IMR-90 (cell line): ENCODE measurements at regions not wholly inside any gene's neighbourhood (a gene's known extent, or its start where the extent isn't known, plus 50 kb on each side); places are given as distances from the start of the nearest gene placed in this dataset.

Experiments used
- ATAC-seq: fragments of 200-7000 bp; cut with Tn5 transposase; 2 replicates; pipeline ENCODE4 v1.9.1; 2020; ENCODE audit warnings: low read depth, mild to moderate bottlenecking, moderate library complexity
- BruUV-seq: library from RNA; stranded (reverse); fragments of 400-500 nt; replicated peaks from 2 replicates; lab custom pipeline; 2021; lab: Mats Ljungman, UMichigan
- CTCF ChIA-PET: fragments of 300-600 bp; formaldehyde crosslinking; extraction: SDS; loops from one replicate; lab custom pipeline; 2021; ENCODE audit warnings: antibody characterized with exemption; lab: Yijun Ruan, JAX
- POLR2A ChIA-PET: fragments of 300-600 bp; sonication (Branson Sonifier 250); formaldehyde crosslinking; loops from one replicate; lab custom pipeline; 2022; ENCODE audit warnings: antibody characterized with exemption; ENCODE audit not compliant: unreplicated experiment; lab: Charles Lee
- DNase-seq: peaks from one replicate; pipeline ENCODE4 v3.0.0; 2013
- H2AFZ ChIP-seq: replicated peaks from 2 replicates; pipeline ENCODE3; 2013; ENCODE audit warnings: low read length, mild to moderate bottlenecking; ENCODE audit not compliant: poor library complexity
- H2AK5ac ChIP-seq: 2 replicates; pipeline ENCODE4 v1.6.1; 2013; ENCODE audit warnings: low read depth, low read length, inconsistent platforms
- H2AK9ac ChIP-seq: replicated peaks from 2 replicates; pipeline ENCODE3; 2013; ENCODE audit warnings: mild to moderate bottlenecking, low read depth, low read length, moderate library complexity; ENCODE audit not compliant: poor library complexity
- H2BK120ac ChIP-seq: 2 replicates; pipeline ENCODE4 v1.6.1; 2013; ENCODE audit warnings: low read depth, low read length, inconsistent platforms
- H2BK15ac ChIP-seq: 3 replicates; pipeline ENCODE4 v1.6.1; 2013; ENCODE audit warnings: low read depth, low read length, inconsistent platforms
- H2BK20ac ChIP-seq: 2 replicates; pipeline ENCODE4 v1.6.1; 2013; ENCODE audit warnings: low read depth, mild to moderate bottlenecking, inconsistent platforms, low read length, moderate library complexity
- H2BK5ac ChIP-seq: 2 replicates; pipeline ENCODE4 v1.6.1; 2013; ENCODE audit warnings: mild to moderate bottlenecking, low read depth, low read length, inconsistent platforms; ENCODE audit not compliant: poor library complexity, severe bottlenecking
- H3K14ac ChIP-seq: replicated peaks from 2 replicates; pipeline ENCODE4 v1.6.1; 2013; ENCODE audit warnings: low read depth, low read length, inconsistent platforms
- H3K18ac ChIP-seq: 2 replicates; pipeline ENCODE4 v1.6.1; 2013; ENCODE audit warnings: low read depth, low read length, control low read depth
- H3K23ac ChIP-seq: 2 replicates; pipeline ENCODE4 v1.6.1; 2013; ENCODE audit warnings: low read depth, low read length, inconsistent platforms
- H3K27ac ChIP-seq: 2 replicates; pipeline ENCODE4 v1.5.1; 2013; ENCODE audit warnings: mild to moderate bottlenecking, control low read depth, low read length; ENCODE audit not compliant: insufficient read depth
- H3K27me3 ChIP-seq: 2 replicates; pipeline ENCODE4 v1.6.1; 2013; ENCODE audit warnings: low read length; ENCODE audit not compliant: control insufficient read depth, insufficient read depth
- H3K36me3 ChIP-seq: 2 replicates; pipeline ENCODE4 v1.6.1; 2013; ENCODE audit warnings: low read length, mixed read lengths; ENCODE audit not compliant: control insufficient read depth, insufficient read depth
- H3K4ac ChIP-seq: 2 replicates; pipeline ENCODE4 v1.6.1; 2013; ENCODE audit warnings: low read depth, low read length, inconsistent platforms
- H3K4me1 ChIP-seq: 2 replicates; pipeline ENCODE4 v1.6.1; 2013; ENCODE audit warnings: low read length, mixed read lengths; ENCODE audit not compliant: control insufficient read depth, insufficient read depth
- H3K4me2 ChIP-seq: 2 replicates; pipeline ENCODE4 v1.6.1; 2013; ENCODE audit warnings: low read depth, mild to moderate bottlenecking, control low read depth, low read length, moderate library complexity
- H3K4me3 ChIP-seq: 2 replicates; pipeline ENCODE4 v1.5.1; 2013; ENCODE audit warnings: low read depth, mild to moderate bottlenecking, control low read depth, low read length, moderate library complexity; ENCODE audit not compliant: insufficient read depth
- H3K56ac ChIP-seq: 2 replicates; pipeline ENCODE4 v1.6.1; 2013; ENCODE audit warnings: low read length, inconsistent platforms; ENCODE audit not compliant: insufficient read depth; ENCODE audit errors: extremely low read depth
- H3K79me1 ChIP-seq, 2 experiments: 2 replicates each; pipeline ENCODE4 v1.6.1; 2013; ENCODE audit warnings: low read length in 2 of 2, inconsistent platforms in 1 of 2, low read depth in 1 of 2
- H3K9ac ChIP-seq: 2 replicates; pipeline ENCODE4 v1.6.1; 2013; ENCODE audit warnings: low read depth, low read length, control low read depth
- H3K9me1 ChIP-seq: 2 replicates; pipeline ENCODE4 v1.6.1; 2013; ENCODE audit warnings: low read length, inconsistent platforms; ENCODE audit not compliant: insufficient read depth
- H3K9me3 ChIP-seq: 2 replicates; pipeline ENCODE4 v1.6.1; 2013; ENCODE audit warnings: low read length; ENCODE audit not compliant: control insufficient read depth, insufficient read depth
- H4K20me1 ChIP-seq: 2 replicates; pipeline ENCODE4 v1.6.1; 2013; ENCODE audit warnings: low read length, inconsistent platforms; ENCODE audit not compliant: insufficient read depth
- H4K5ac ChIP-seq: 2 replicates; pipeline ENCODE4 v1.6.1; 2013; ENCODE audit warnings: mild to moderate bottlenecking, low read depth, low read length, control low read depth
- H4K8ac ChIP-seq, 2 experiments: 2 replicates each; pipeline ENCODE4 v1.6.1; 2013; ENCODE audit warnings: low read depth in 2 of 2, low read length in 2 of 2, control low read depth in 1 of 2, inconsistent platforms in 1 of 2
- H4K91ac ChIP-seq: 2 replicates; pipeline ENCODE4 v1.6.1; 2013; ENCODE audit warnings: low read depth, low read length, inconsistent platforms; ENCODE audit not compliant: insufficient read depth
- BHLHE40 ChIP-seq: fragments of 150-350 bp; IDR thresholded peaks from 2 replicates; pipeline ENCODE4 v1.6.1; 2016; ENCODE audit warnings: mild to moderate bottlenecking, low read depth, low read length
- CEBPB ChIP-seq: IDR thresholded peaks from 2 replicates; pipeline ENCODE4 v1.6.1; 2012; ENCODE audit warnings: low read depth, low read length, improper control_type of control experiment
- CHD1 ChIP-seq: IDR thresholded peaks from 2 replicates; pipeline ENCODE4 v1.6.1; 2012; ENCODE audit warnings: low read depth, low read length, improper control_type of control experiment
- FOS ChIP-seq: fragments of 150-350 bp; IDR thresholded peaks from 2 replicates; pipeline ENCODE4 v1.6.1; 2016; ENCODE audit warnings: low read depth, low read length
- MAFK ChIP-seq: IDR thresholded peaks from 2 replicates; pipeline ENCODE4 v1.6.1; 2012; ENCODE audit warnings: low read depth, low read length, improper control_type of control experiment
- MAZ ChIP-seq: IDR thresholded peaks from 2 replicates; pipeline ENCODE4 v1.6.1; 2012; ENCODE audit warnings: low read depth, mild to moderate bottlenecking, low read length, improper control_type of control experiment, moderate library complexity, borderline replicate concordance
- NFE2L2 ChIP-seq: fragments of 150-350 bp; IDR thresholded peaks from 2 replicates; pipeline ENCODE4 v1.6.1; 2016; ENCODE audit warnings: low read depth, mild to moderate bottlenecking, low read length
- POLR2A ChIP-seq: IDR thresholded peaks from 2 replicates; pipeline ENCODE4 v1.6.1; 2012; ENCODE audit warnings: mild to moderate bottlenecking, low read depth, low read length
- RAD21 ChIP-seq: IDR thresholded peaks from 2 replicates; pipeline ENCODE4 v1.6.1; 2012; ENCODE audit warnings: low read length, improper control_type of control experiment
- RFX5 ChIP-seq: IDR thresholded peaks from 2 replicates; pipeline ENCODE4 v1.8.0; 2012; ENCODE audit warnings: low read depth, mild to moderate bottlenecking, low read length, moderate library complexity
- USF2 ChIP-seq: fragments of 150-350 bp; IDR thresholded peaks from 2 replicates; pipeline ENCODE4 v1.6.1; 2017; ENCODE audit warnings: mild to moderate bottlenecking, antibody characterized with exemption, low read length, low read depth
- WGBS, 2 experiments: methylation state at CpG; one replicate each; pipeline versions ENCODE4 v1.1.5 to v1.1.7; 2013; ENCODE audit warnings: missing lambda C conversion rate in 2 of 2; ENCODE audit not compliant: insufficient read length in 1 of 2; ENCODE audit errors: extremely low coverage in 2 of 2; 5-methylcytosine and 5-hydroxymethylcytosine counted together
- dilution Hi-C: fragments of 300-500 bp; cut with HindIII; formaldehyde crosslinking; loops from one replicate; pipeline ENCODE4 v1.14.3; 2018; ENCODE audit warnings: low sequenced_read_pairs; ENCODE audit not compliant: unreplicated experiment
- in situ Hi-C: fragments of 300-500 bp; cut with MboI; formaldehyde crosslinking; loops from 3 replicates; pipeline ENCODE4 v1.14.3; 2019; ENCODE audit warnings: low sequenced_read_pairs, inconsistent platforms, mixed read lengths
- intact Hi-C: fragments of 100-400 bp; cut with micrococcal nuclease; formaldehyde crosslinking; loops from 2 replicates; pipeline ENCODE4 v1.10.0; 2022

- WGBS, 2 experiments, result 53% methylated on average over 5 of the region's 12 CpGs; no CpG with 5 or more reads in 1 of the 2 experiments
- Histone ChIP-seq H4K8ac (peak overlapping the region in 1 of 2 experiments; percentile 33; a peak in 1 of 4 replicates), H3K23ac (no peak overlapping the region), H3K14ac (peak overlapping the region; percentile 49; the same call in 1 of the 2 replicates), H2BK120ac (peak overlapping the region; percentile 14), H2BK5ac (no peak overlapping the region), H3K56ac (no peak overlapping the region), H3K4ac (peak overlapping the region; percentile 50), H3K9ac (no peak overlapping the region), H4K91ac (no peak overlapping the region), H3K18ac (no peak overlapping the region), H4K20me1 (no peaks in the 10 kb centered on the region), H3K79me1 (no peaks in the 10 kb centered on the region), H3K27ac (no peak overlapping the region), H3K9me3 (0 out of 2 replicates have a peak, but pooled peaks cover 3% of the 10 kb centered on the region), H3K4me3 (no peak overlapping the region), H4K5ac (no peak overlapping the region), H3K4me1 (peaks cover 2% of the 10 kb centered on the region), H3K4me2 (no peak overlapping the region), H3K36me3 (no peaks in the 10 kb centered on the region), H2BK20ac (peak overlapping the region; percentile 45), H3K27me3 (no peaks in the 10 kb centered on the region), H2BK15ac (0 out of 3 replicates have a peak overlapping the region, but pooled peaks have one; percentile 35), H2AK5ac (peak overlapping the region; percentile 52; the same call in 1 of the 2 replicates), H3K9me1 (peaks cover 6% of the 10 kb centered on the region), H2AK9ac (no peak overlapping the region), H2AFZ (peak overlapping the region; percentile 27)
- POLR2A ChIA-PET, result no interaction called here
- dilution Hi-C loops (no loop called here), in situ Hi-C loops (no loop called here), intact Hi-C loops (no loop called here)
- CTCF ChIA-PET, result no interaction called here
- no TSS peak for BruUV-seq
- TF ChIP-seq MAZ (no peak), POLR2A (no peak), FOS (no peak), CHD1 (no peak), USF2 (no peak), NFE2L2 (no peak), RFX5 (no peak), MAFK (no peak), RAD21 (no peak), BHLHE40 (no peak), CEBPB (no peak)
- ATAC-seq (peak; percentile 52), DNase-seq (peak; percentile 19)
Observed at GRCh38 chr11:15670520-15671070, 555.9 kb downstream of the INSC start.
